ENCODE measurements at regions not wholly inside any gene's neighbourhood (a gene's known extent, or its start where the extent isn't known, plus 50 kb on each side); places are given as distances from the start of the nearest gene placed in this dataset.

DNA sequence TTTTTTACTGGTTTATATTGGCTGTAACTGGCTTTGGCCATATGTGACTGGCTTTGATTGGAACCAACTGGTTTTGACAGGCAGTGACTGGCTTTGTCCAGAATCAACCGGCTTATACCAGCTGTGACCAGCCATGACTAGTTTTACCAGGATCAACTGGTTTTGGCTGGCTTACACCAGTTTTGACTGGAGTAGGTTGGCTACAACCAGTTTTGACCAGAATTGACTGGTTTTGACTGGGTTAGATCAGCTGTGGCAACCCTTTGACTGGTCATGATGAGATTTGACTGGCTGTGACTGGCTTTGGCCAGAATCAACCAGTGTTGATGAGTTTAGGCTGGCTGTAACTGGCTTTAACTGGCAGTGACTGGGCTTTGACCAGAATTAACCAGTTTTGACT, 169.2 kb upstream of the AMOT start:
- WGBS (ENCODE audit: low lambda C conversion rate), result no CpG with 5 or more reads among the region's 1 CpG

DNA sequence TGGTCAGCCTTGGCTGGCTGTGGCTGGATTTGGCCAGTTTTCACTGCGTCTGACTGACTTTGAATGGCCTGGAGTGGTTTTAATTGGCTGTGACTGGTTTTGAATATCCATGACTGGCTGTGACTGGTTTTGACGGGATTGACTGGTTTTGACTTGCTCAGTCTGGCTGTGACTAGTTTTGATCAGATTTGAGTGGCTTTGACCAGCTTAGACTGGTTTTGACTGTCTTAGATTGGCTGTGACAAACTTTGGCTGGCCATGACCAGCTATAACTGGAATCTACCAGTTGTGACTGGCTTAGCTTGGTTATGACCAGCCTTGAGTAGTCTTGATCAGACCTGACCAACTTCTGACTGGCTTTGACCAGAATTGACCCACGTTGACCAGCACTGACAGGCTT, 168.4 kb upstream of the AMOT start:
- Histone ChIP-seq H3K4me1 (ENCODE audit: insufficient read depth, low read length) (no peaks in the 10 kb centered on the region), H3K27me3 (ENCODE audit: control insufficient read depth in 1 of 2, insufficient read depth in 2 of 2, low read length in 2 of 2) (no peaks in the 10 kb centered on the region; a peak in 1 of 5 replicates), H3K36me3 (replicated peaks in 1 of 2; ENCODE audit: control insufficient read depth in 1 of 2, insufficient read depth in 2 of 2, low read length in 2 of 2) (no peaks in the 10 kb centered on the region), H3K9me3 (ENCODE audit: low read length) (no peaks in the 10 kb centered on the region), H2AFZ (ENCODE audit: low read length) (no peak overlapping the region), H3K27ac (ENCODE audit: extremely low read length, insufficient read depth, low read length) (no peak overlapping the region), H3K9ac (ENCODE audit: insufficient read depth, low read depth, low read length) (no peak overlapping the region), H3K4me2 (ENCODE audit: low read depth, low read length) (no peak overlapping the region), H3K4me3 (replicated peaks in 1 of 3; ENCODE audit: insufficient read depth in 1 of 3, low read depth in 2 of 3, low read length in 3 of 3) (no peak overlapping the region), H3K79me2 (ENCODE audit: insufficient read depth, low read length) (no peaks in the 10 kb centered on the region), H4K20me1 (ENCODE audit: insufficient read depth, low read length) (no peaks in the 10 kb centered on the region)
- no CpG with 5 or more reads among the region's 3 CpGs for WGBS (ENCODE audit: low lambda C conversion rate)
- FAIRE-seq (no peak), ATAC-seq (no peak), DNase-seq (ENCODE audit: low spot score) (no peak)
- in situ Hi-C loops (cut with HindIII; ENCODE audit: extremely low pct_ligation_motif_present, low pct_unique_long_range_greater_than_20kb) (no loop called here), intact Hi-C loops (cut with micrococcal nuclease; ENCODE audit: unreplicated experiment) (no loop called here)
- POLR2A ChIA-PET, result no interaction called here
- CTCF ChIA-PET (ENCODE audit: low intra/inter-chr PET ratio, low total read pairs), result no interaction called here
- TF ChIP-seq, protein P1, sequence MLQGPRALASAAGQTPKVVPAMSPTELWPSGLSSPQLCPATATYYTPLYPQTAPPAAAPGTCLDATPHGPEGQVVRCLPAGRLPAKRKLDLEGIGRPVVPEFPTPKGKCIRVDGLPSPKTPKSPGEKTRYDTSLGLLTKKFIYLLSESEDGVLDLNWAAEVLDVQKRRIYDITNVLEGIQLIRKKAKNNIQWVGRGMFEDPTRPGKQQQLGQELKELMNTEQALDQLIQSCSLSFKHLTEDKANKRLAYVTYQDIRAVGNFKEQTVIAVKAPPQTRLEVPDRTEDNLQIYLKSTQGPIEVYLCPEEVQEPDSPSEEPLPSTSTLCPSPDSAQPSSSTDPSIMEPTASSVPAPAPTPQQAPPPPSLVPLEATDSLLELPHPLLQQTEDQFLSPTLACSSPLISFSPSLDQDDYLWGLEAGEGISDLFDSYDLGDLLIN (CRISPR knock-in tag; IDR thresholded peaks at IDR 0.05; ENCODE audit: borderline replicate concordance), result no peak
- no peak for TF ChIP-seq NAIF1 (CRISPR knock-in tag; IDR thresholded peaks at IDR 0.05; ENCODE audit: borderline replicate concordance)
- BruUV-seq (replicated peaks), result no TSS peak

More for the DNA sequence above, 169.2 kb upstream of the AMOT start:
- Histone ChIP-seq H3K9me3 (ENCODE audit: low read length) (no peaks in the 10 kb centered on the region), H4K20me1 (ENCODE audit: insufficient read depth, low read length) (no peaks in the 10 kb centered on the region), H3K4me1 (ENCODE audit: insufficient read depth, low read length) (no peaks in the 10 kb centered on the region), H3K36me3 (replicated peaks in 1 of 2; ENCODE audit: control insufficient read depth in 1 of 2, insufficient read depth in 2 of 2, low read length in 2 of 2) (no peaks in the 10 kb centered on the region), H3K9ac (ENCODE audit: insufficient read depth, low read depth, low read length) (no peak overlapping the region), H3K4me2 (ENCODE audit: low read depth, low read length) (no peak overlapping the region), H2AFZ (ENCODE audit: low read length) (no peak overlapping the region), H3K27ac (ENCODE audit: extremely low read length, insufficient read depth, low read length) (no peak overlapping the region), H3K4me3 (replicated peaks in 1 of 3; ENCODE audit: insufficient read depth in 1 of 3, low read depth in 2 of 3, low read length in 3 of 3) (no peak overlapping the region), H3K27me3 (ENCODE audit: control insufficient read depth in 1 of 2, insufficient read depth in 2 of 2, low read length in 2 of 2) (no peaks in the 10 kb centered on the region; a peak in 1 of 5 replicates), H3K79me2 (ENCODE audit: insufficient read depth, low read length) (no peaks in the 10 kb centered on the region)
- DNase-seq (ENCODE audit: low spot score), result no peak
- FAIRE-seq, result no peak
- in situ Hi-C loops (cut with HindIII; ENCODE audit: extremely low pct_ligation_motif_present, low pct_unique_long_range_greater_than_20kb), result no loop called here
- intact Hi-C loops (cut with micrococcal nuclease; ENCODE audit: unreplicated experiment), result no loop called here
- CTCF ChIA-PET (ENCODE audit: low intra/inter-chr PET ratio, low total read pairs), result no interaction called here
- no peak for ATAC-seq
- TF ChIP-seq ZNF562 (CRISPR knock-in tag; IDR thresholded peaks at IDR 0.05; ENCODE audit: borderline replicate concordance) (no peak), KLF15 (CRISPR knock-in tag; IDR thresholded peaks at IDR 0.05; ENCODE audit: borderline replicate concordance) (no peak), BRF2 (CRISPR knock-in tag; IDR thresholded peaks at IDR 0.05) (no peak), ZNF44 (CRISPR knock-in tag; IDR thresholded peaks at IDR 0.05) (no peak)
- POLR2A ChIA-PET, result no interaction called here
- no TSS peak for BruUV-seq (replicated peaks)
